ENCODE measurements at regions not wholly inside any gene's neighbourhood (a gene's known extent, or its start where the extent isn't known, plus 50 kb on each side); places are given as distances from the start of the nearest gene placed in this dataset.
"Not testable (repeated sequence)": the region's sequence is repeated elsewhere in the genome, so short reads cannot be mapped to it uniquely, and the experiment has no call there.

GRCh38 chr11:38136887-38137286 is 1538.9 kb upstream of the RAG2 start:
- H3K9me3 ChIP-seq: no peaks in the 10 kb centered on the region
- 94 to 98% methylated on average over 6 of the region's 6 CpGs for WGBS, 2 donors
- no peak overlapping the region for H3K4me3 ChIP-seq (replicated peaks in 1 of 3)
- no peak for DNase-seq
- intact Hi-C loops (cut with DNase I): no loop called here
- TF ChIP-seq POLR2A (IDR thresholded peaks at IDR 0.05) (no peak), CTCF (IDR thresholded peaks at IDR 0.05) (no peak)
- H3K27ac ChIP-seq: no peak overlapping the region
- no peaks in the 10 kb centered on the region for H3K36me3 ChIP-seq
- no peaks in the 10 kb centered on the region for H3K27me3 ChIP-seq
- no peaks in the 10 kb centered on the region for H3K4me1 ChIP-seq

- no peak overlapping the region for H3K27ac ChIP-seq
- no peaks in the 10 kb centered on the region for H3K36me3 ChIP-seq
- DNase-seq: no peak
- H3K4me3 ChIP-seq (replicated peaks in 1 of 3): no peak overlapping the region
- 62 to 67% methylated on average over 1 of the region's 1 CpG for WGBS, 2 donors
- TF ChIP-seq CTCF (IDR thresholded peaks at IDR 0.05) (no peak), POLR2A (IDR thresholded peaks at IDR 0.05) (no peak)
- H3K4me1 ChIP-seq: no peaks in the 10 kb centered on the region
- intact Hi-C loops (cut with DNase I): no loop called here
- H3K9me3 ChIP-seq: no peaks in the 10 kb centered on the region
- no peaks in the 10 kb centered on the region for H3K27me3 ChIP-seq
Observed at GRCh38 chr11:38131535-38131934, 1533.5 kb upstream of the RAG2 start.

DNA sequence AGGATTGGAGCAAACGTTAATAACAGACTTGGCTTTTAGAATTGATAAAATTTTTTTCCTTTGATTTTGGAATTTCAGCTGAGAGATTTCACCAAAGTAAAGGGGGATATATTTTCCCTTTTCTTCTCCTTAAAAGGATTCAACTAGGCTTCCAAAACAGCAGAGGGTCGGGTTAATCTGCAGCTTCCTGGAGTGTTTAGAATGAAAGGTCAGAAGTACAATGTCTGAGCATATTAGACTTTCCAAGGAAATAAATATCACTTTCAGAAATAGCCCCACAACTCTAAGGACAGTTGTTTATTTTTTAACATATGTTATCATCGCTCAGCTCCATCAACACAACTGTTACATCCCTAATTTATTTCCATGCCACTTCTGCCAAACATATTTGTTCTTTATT is 1532.9 kb upstream of the RAG2 start:
- no peak for DNase-seq
- Histone ChIP-seq H3K27ac (no peak overlapping the region), H3K36me3 (no peaks in the 10 kb centered on the region), H3K4me1 (no peaks in the 10 kb centered on the region), H3K4me3 (replicated peaks in 1 of 3) (no peak overlapping the region), H3K9me3 (no peaks in the 10 kb centered on the region), H3K27me3 (no peaks in the 10 kb centered on the region)
- intact Hi-C loops (cut with DNase I): no loop called here
- no peak for TF ChIP-seq POLR2A (IDR thresholded peaks at IDR 0.05)
- no peak for TF ChIP-seq CTCF (IDR thresholded peaks at IDR 0.05)
- 51% methylated on average over 3 of the region's 3 CpGs for WGBS, 2 donors

- intact Hi-C loops (cut with DNase I): no loop called here
- Histone ChIP-seq H3K36me3 (no peaks in the 10 kb centered on the region), H3K9me3 (no peaks in the 10 kb centered on the region), H3K4me1 (no peaks in the 10 kb centered on the region), H3K27me3 (no peaks in the 10 kb centered on the region), H3K4me3 (replicated peaks in 1 of 3) (no peak overlapping the region), H3K27ac (no peak overlapping the region)
- no peak for DNase-seq
- TF ChIP-seq CTCF (IDR thresholded peaks at IDR 0.05) (no peak), POLR2A (IDR thresholded peaks at IDR 0.05) (no peak)
Observed at GRCh38 chr11:38130514-38130913, 1532.5 kb upstream of the RAG2 start.

- Histone ChIP-seq H3K36me3 (no peaks in the 10 kb centered on the region), H3K27me3 (no peaks in the 10 kb centered on the region), H3K4me1 (no peaks in the 10 kb centered on the region), H3K4me3 (replicated peaks in 1 of 3) (no peak overlapping the region), H3K9me3 (no peaks in the 10 kb centered on the region), H3K27ac (no peak overlapping the region)
- 74 to 76% methylated on average over 8 to 9 of the region's 9 CpGs for WGBS, 2 donors
- intact Hi-C loops (cut with DNase I): no loop called here
- no peak for TF ChIP-seq CTCF (IDR thresholded peaks at IDR 0.05)
- TF ChIP-seq POLR2A (IDR thresholded peaks at IDR 0.05): no peak
- DNase-seq: no peak
Observed at GRCh38 chr11:38123673-38124072, 1525.6 kb upstream of the RAG2 start.

- H3K9me3 ChIP-seq; H3K27me3 ChIP-seq; H3K4me1 ChIP-seq; DNase-seq; H3K36me3 ChIP-seq; intact Hi-C loops (cut with DNase I); H3K4me3 ChIP-seq (replicated peaks in 1 of 3); H3K27ac ChIP-seq: not testable (repeated sequence)
- WGBS, 2 donors: 87 to 95% methylated on average over 5 of the region's 5 CpGs
Observed at GRCh38 chr11:38116616-38117015, 1518.6 kb upstream of the RAG2 start.

GRCh38 chr11:38115381-38115780 is 1517.3 kb upstream of the RAG2 start:
- intact Hi-C loops (cut with DNase I); H3K9me3 ChIP-seq; H3K4me1 ChIP-seq; H3K27me3 ChIP-seq; DNase-seq; H3K27ac ChIP-seq; H3K36me3 ChIP-seq; H3K4me3 ChIP-seq (replicated peaks in 1 of 3): not testable (repeated sequence)
- WGBS, 2 donors: 32 to 46% methylated on average over 3 of the region's 3 CpGs
